Peyer's patch (tissue), 4 donors: ENCODE measurements at regions not wholly inside any gene's neighbourhood (a gene's known extent, or its start where the extent isn't known, plus 50 kb on each side); places are given as distances from the start of the nearest gene placed in this dataset.
"Not testable (repeated sequence)": the region's sequence is repeated elsewhere in the genome, so short reads cannot be mapped to it uniquely, and the experiment has no call there.

Experiments used
- DNase-seq, 3 donors: peaks; one replicate each; pipeline ENCODE4 v3.0.0-alpha.2; 2017 to 2019
- H3K27ac ChIP-seq, 4 donors: fragments of 200-600 bp; sonication (generic); one replicate each; pipeline ENCODE4 v1.5.1; 2016 to 2019
- H3K27me3 ChIP-seq, 2 donors: fragments of 200-600 bp; sonication (generic); one replicate each; pipeline ENCODE4 v1.5.1; 2019
- H3K36me3 ChIP-seq, 3 donors: fragments of 200-600 bp; sonication (generic); one replicate each; pipeline ENCODE4 v1.5.1; 2016 to 2019
- H3K4me1 ChIP-seq, 4 donors: fragments of 200-600 bp; sonication (generic); one replicate each; pipeline ENCODE4 v1.5.1; 2016 to 2019
- H3K4me3 ChIP-seq, 4 donors: fragments of 200-600 bp; sonication (generic); 1 replicate in 3 of 4; 2 replicates in 1 of 4; pipeline ENCODE4 v1.5.1; 2016 to 2019; ENCODE audit warnings: mild to moderate bottlenecking in 1 of 4
- H3K9me3 ChIP-seq, 4 donors: fragments of 200-600 bp; sonication (generic); one replicate each; pipeline ENCODE4 v1.5.1; 2016 to 2019; ENCODE audit warnings: mild to moderate bottlenecking in 1 of 4
- CTCF ChIP-seq, 6 experiments: fragments of 450-650 bp in 4 of 6; fragments of 200-600 bp in 2 of 6; sonication (generic) in 1 of 6; IDR thresholded peaks; one replicate each; pipeline ENCODE4 v1.5.1; 2017 to 2019; ENCODE audit warnings: antibody characterized with exemption in 6 of 6, mild to moderate bottlenecking in 3 of 6, moderate library complexity in 1 of 6
- POLR2A ChIP-seq, 2 donors: fragments of 450-650 bp; IDR thresholded peaks; one replicate each; pipeline ENCODE4 v1.5.1; 2017; ENCODE audit warnings: antibody characterized with exemption in 2 of 2, mild to moderate bottlenecking in 2 of 2, moderate library complexity in 2 of 2

DNA sequence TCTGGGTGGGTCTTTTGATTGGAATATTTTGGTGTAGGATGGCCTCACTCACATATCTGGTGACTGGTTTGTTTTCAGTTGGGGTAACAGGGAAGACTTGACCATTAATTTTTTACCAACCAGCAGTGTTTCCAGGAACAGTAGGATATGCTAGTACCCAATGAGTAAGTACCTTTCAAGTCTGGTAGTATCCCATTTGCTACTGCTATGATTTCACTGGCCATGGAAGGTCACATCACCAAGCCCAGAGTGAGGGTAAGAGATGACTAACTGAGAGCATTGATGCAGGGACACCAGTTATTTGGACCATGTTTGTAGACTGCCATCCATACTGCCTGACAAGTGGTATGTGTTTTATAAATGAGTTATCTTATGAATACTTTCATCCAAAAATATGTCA lies 277.7 kb downstream of the MAP2K6 start:
- TF ChIP-seq POLR2A (IDR thresholded peaks at IDR 0.05) = no peak
- no peak for TF ChIP-seq CTCF (IDR thresholded peaks at IDR 0.05)

GRCh38 chr17:69695646-69696045 lies 281.1 kb downstream of the MAP2K6 start:
- TF ChIP-seq POLR2A (IDR thresholded peaks at IDR 0.05) (no peak), CTCF (IDR thresholded peaks at IDR 0.05) (no peak)
- no peak for DNase-seq
- H3K4me3 ChIP-seq = no peak overlapping the region
- no peaks in the 10 kb centered on the region for H3K36me3 ChIP-seq
- H3K9me3 ChIP-seq = peaks cover 0 to 8% (median 0%) of the 10 kb centered on the region in 4 donors
- no peak overlapping the region for H3K27ac ChIP-seq
- no peaks in the 10 kb centered on the region for H3K4me1 ChIP-seq
- H3K27me3 ChIP-seq = no peaks in the 10 kb centered on the region

More for the DNA sequence above, 277.7 kb downstream of the MAP2K6 start:
- Histone ChIP-seq H3K9me3 (no peaks in the 10 kb centered on the region), H3K4me1 (no peaks in the 10 kb centered on the region), H3K36me3 (no peaks in the 10 kb centered on the region), H3K4me3 (no peak overlapping the region), H3K27ac (no peak overlapping the region), H3K27me3 (no peaks in the 10 kb centered on the region)
- DNase-seq = no peak

GRCh38 chr17:69696650-69697049 lies 282.2 kb downstream of the MAP2K6 start:
- H3K9me3 ChIP-seq = peaks cover 0 to 8% (median 0%) of the 10 kb centered on the region in 4 donors
- no peak overlapping the region for H3K4me3 ChIP-seq
- no peak for TF ChIP-seq POLR2A (IDR thresholded peaks at IDR 0.05)
- TF ChIP-seq CTCF (IDR thresholded peaks at IDR 0.05) = no peak
- H3K27ac ChIP-seq = no peak overlapping the region
- H3K4me1 ChIP-seq = no peaks in the 10 kb centered on the region
- no peaks in the 10 kb centered on the region for H3K36me3 ChIP-seq
- DNase-seq = no peak
- no peaks in the 10 kb centered on the region for H3K27me3 ChIP-seq

DNA sequence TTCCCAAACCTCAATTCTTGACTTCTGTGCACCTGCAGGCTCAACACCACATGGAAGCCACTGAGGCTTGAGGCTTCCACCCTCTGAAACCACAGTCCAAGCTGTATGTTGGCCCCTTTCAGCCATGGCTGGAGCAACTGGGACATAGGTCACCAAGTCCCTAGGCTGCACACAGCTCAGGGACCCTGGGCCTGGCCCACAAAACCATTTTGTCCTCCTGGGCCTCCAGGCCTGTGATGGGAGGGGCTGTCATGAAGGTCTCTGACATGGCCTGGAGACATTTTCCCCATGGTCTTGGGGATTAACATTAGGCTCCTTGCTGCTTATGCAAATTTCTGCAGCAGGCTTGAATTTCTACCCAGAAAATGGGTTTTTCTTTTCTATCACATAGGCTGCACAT lies 283.9 kb downstream of the MAP2K6 start:
- DNase-seq, H3K9me3 ChIP-seq, H3K27ac ChIP-seq, H3K4me1 ChIP-seq, H3K4me3 ChIP-seq, H3K27me3 ChIP-seq, H3K36me3 ChIP-seq: not testable (repeated sequence)

- Histone ChIP-seq H3K27me3 (no peaks in the 10 kb centered on the region), H3K4me3 (no peak overlapping the region), H3K36me3 (no peaks in the 10 kb centered on the region), H3K4me1 (no peaks in the 10 kb centered on the region), H3K9me3 (peaks cover 0 to 8% (median 0%) of the 10 kb centered on the region in 4 donors), H3K27ac (no peak overlapping the region)
- no peak for DNase-seq
- TF ChIP-seq POLR2A (IDR thresholded peaks at IDR 0.05) (no peak), CTCF (IDR thresholded peaks at IDR 0.05) (no peak)
These were observed 287.6 kb downstream of the MAP2K6 start for GRCh38 chr17:69702078-69702477.

DNA sequence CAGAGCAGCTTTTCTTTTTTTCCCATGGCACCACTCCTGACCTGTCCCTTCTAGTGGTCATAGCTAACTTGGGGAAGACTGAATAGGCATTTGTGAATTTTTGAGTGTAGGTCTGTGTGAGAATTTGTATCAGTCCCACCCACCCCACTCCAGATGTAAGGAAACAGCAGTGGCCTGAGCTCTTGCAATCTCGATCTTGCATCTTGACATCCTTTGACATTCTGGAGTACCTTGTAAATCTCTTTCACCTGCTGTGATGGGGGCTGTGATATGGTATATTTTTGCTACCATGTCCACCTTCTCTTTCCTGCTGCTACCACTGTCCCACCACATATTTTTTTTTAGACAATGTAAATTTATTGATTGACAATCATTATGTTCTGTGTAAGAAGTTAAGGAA lies 289.3 kb downstream of the MAP2K6 start:
- Histone ChIP-seq H3K27ac (no peak overlapping the region), H3K27me3 (no peaks in the 10 kb centered on the region), H3K4me1 (no peaks in the 10 kb centered on the region), H3K4me3 (no peak overlapping the region), H3K36me3 (no peaks in the 10 kb centered on the region), H3K9me3 (no peaks in the 10 kb centered on the region)
- DNase-seq = no peak
- TF ChIP-seq CTCF (IDR thresholded peaks at IDR 0.05) = no peak
- no peak for TF ChIP-seq POLR2A (IDR thresholded peaks at IDR 0.05)
